Endothelial cell of umbilical vein (primary cell): ENCODE measurements at regions not wholly inside any gene's neighbourhood (a gene's known extent, or its start where the extent isn't known, plus 50 kb on each side); places are given as distances from the start of the nearest gene placed in this dataset.

ENCODE experiments used
- BruUV-seq: library from RNA; stranded (reverse); fragments of 400-500 nt; replicated peaks from 2 replicates; lab custom pipeline; 2021; lab: Mats Ljungman, UMichigan
- CTCF ChIA-PET: fragments of 300-600, 350-600 bp; sonication (Branson Sonifier 250); formaldehyde crosslinking; loops from one replicate; lab custom pipeline; 2021; ENCODE audit warnings: antibody characterized with exemption, inconsistent platforms; lab: Charles Lee
- POLR2A ChIA-PET: fragments of 300-600, 350-600 bp; sonication (Branson Sonifier 250); formaldehyde crosslinking; loops from one replicate; lab custom pipeline; 2021; ENCODE audit warnings: antibody characterized with exemption, inconsistent platforms; lab: Charles Lee
- DNase-seq: peaks from one replicate; pipeline ENCODE4 v3.0.0-alpha.2; 2011; ENCODE audit warnings: low read depth, low spot score
- FAIRE-seq: peaks from 2 replicates; lab custom pipeline; 2011; peaks lifted over from hg19 to GRCh38; lab: Jason Lieb, UNC
- H2AFZ ChIP-seq: 2 replicates; pipeline ENCODE4 v1.6.0; 2012; ENCODE audit warnings: low read depth, low read length, control low read depth, inconsistent platforms
- H3K27ac ChIP-seq: 2 replicates; pipeline ENCODE4 v1.5.1; 2011; ENCODE audit warnings: low read depth, mild to moderate bottlenecking, control low read depth, low read length, moderate library complexity; ENCODE audit not compliant: insufficient read depth
- H3K27me3 ChIP-seq, 2 experiments: 2 replicates each; pipeline versions ENCODE4 v1.6.0 to v1.6.1; 2011; ENCODE audit warnings: low read length in 2 of 2, mixed read lengths in 1 of 2; ENCODE audit not compliant: control insufficient read depth in 2 of 2, insufficient read depth in 2 of 2
- H3K36me3 ChIP-seq, 2 experiments: 2 replicates in 1 of 2; 3 replicates in 1 of 2; pipeline ENCODE4 v1.5.1; 2011; ENCODE audit warnings: low read length in 2 of 2, mild to moderate bottlenecking in 1 of 2, moderate library complexity in 1 of 2; ENCODE audit not compliant: control insufficient read depth in 2 of 2, insufficient read depth in 2 of 2; ENCODE audit errors: extremely low read depth in 1 of 2
- H3K4me1 ChIP-seq: 3 replicates; pipeline ENCODE4 v1.5.1; 2011; ENCODE audit warnings: mild to moderate bottlenecking, low read length; ENCODE audit not compliant: control insufficient read depth, insufficient read depth; ENCODE audit errors: extremely low read depth
- H3K4me2 ChIP-seq: 2 replicates; pipeline ENCODE4 v1.6.1; 2011; ENCODE audit warnings: low read length, control low read depth, mixed read lengths; ENCODE audit not compliant: insufficient read depth
- H3K4me3 ChIP-seq, 3 experiments: fragments of 200-600 bp in 1 of 3; sonication (generic), shearing (Covaris generic) in 1 of 3; replicated peaks in 1 of 3; 2 replicates each; pipeline ENCODE4 v1.5.1; 2011 to 2016; ENCODE audit warnings: control low read depth in 3 of 3, low read length in 3 of 3, mild to moderate bottlenecking in 2 of 3, inconsistent platforms in 1 of 3, low read depth in 1 of 3, moderate library complexity in 1 of 3; ENCODE audit not compliant: insufficient read depth in 1 of 3
- H3K79me2 ChIP-seq: 2 replicates; pipeline ENCODE4 v1.6.0; 2012; ENCODE audit warnings: low read length, inconsistent platforms; ENCODE audit not compliant: control insufficient read depth, insufficient read depth
- H3K9ac ChIP-seq: replicated peaks from 2 replicates; pipeline ENCODE3; 2011; ENCODE audit warnings: low read length, control low read depth; ENCODE audit not compliant: insufficient read depth; ENCODE audit errors: extremely low read depth
- H3K9me1 ChIP-seq: replicated peaks from 3 replicates; pipeline ENCODE4 v1.6.0; 2011; ENCODE audit warnings: mild to moderate bottlenecking, low read length; ENCODE audit not compliant: control insufficient read depth, insufficient read depth; ENCODE audit errors: extremely low read depth
- H3K9me3 ChIP-seq: replicated peaks from 2 replicates; pipeline ENCODE4 v1.5.1; 2012; ENCODE audit warnings: low read length, inconsistent platforms; ENCODE audit not compliant: control insufficient read depth, insufficient read depth
- H4K20me1 ChIP-seq: replicated peaks from 2 replicates; pipeline ENCODE3; 2011; ENCODE audit warnings: mild to moderate bottlenecking, low read length; ENCODE audit not compliant: control insufficient read depth, insufficient read depth; ENCODE audit errors: extremely low read depth
- CTCF ChIP-seq, 2 donors: IDR thresholded peaks; 1 replicate in 1 of 2; 2 replicates in 1 of 2; pipeline ENCODE4 v1.5.1; 2011; ENCODE audit warnings: low read length in 2 of 2, mild to moderate bottlenecking in 2 of 2, moderate library complexity in 2 of 2, control low read depth in 1 of 2, inconsistent platforms in 1 of 2, low read depth in 1 of 2; ENCODE audit not compliant: insufficient read depth in 1 of 2; ENCODE audit errors: extremely low read depth in 1 of 2
- EZH2 ChIP-seq: IDR thresholded peaks from 2 replicates; pipeline ENCODE4 v1.6.1; 2012; ENCODE audit warnings: borderline replicate concordance, low read depth, mild to moderate bottlenecking, moderate library complexity, low read length, inconsistent platforms; ENCODE audit not compliant: severe bottlenecking
- FOS ChIP-seq: IDR thresholded peaks from 2 replicates; pipeline ENCODE4 v1.6.1; 2011; ENCODE audit warnings: mild to moderate bottlenecking, low read length, moderate library complexity, borderline replicate concordance; ENCODE audit not compliant: insufficient read depth
- GATA2 ChIP-seq: IDR thresholded peaks from 2 replicates; pipeline ENCODE4 v1.7.0; 2011; ENCODE audit warnings: low read depth, mild to moderate bottlenecking, moderate library complexity, mixed read lengths, low read length; ENCODE audit not compliant: insufficient read length, insufficient read depth
- JUN ChIP-seq: IDR thresholded peaks from 2 replicates; pipeline ENCODE4 v1.6.1; 2011; ENCODE audit warnings: borderline replicate concordance, low read depth; ENCODE audit not compliant: insufficient read length, insufficient read depth
- MAX ChIP-seq: IDR thresholded peaks from 2 replicates; pipeline ENCODE4 v1.6.1; 2011; ENCODE audit not compliant: insufficient read depth, insufficient read length
- MYC ChIP-seq: IDR thresholded peaks from one replicate; pipeline ENCODE4 v1.6.1; 2011; ENCODE audit warnings: mild to moderate bottlenecking, low read depth, low read length
- POLR2A ChIP-seq: IDR thresholded peaks from 2 replicates; pipeline ENCODE4 v1.6.1; 2012; ENCODE audit warnings: low read depth, mild to moderate bottlenecking, control low read depth, low read length
- POLR2AphosphoS5 ChIP-seq: IDR thresholded peaks from 2 replicates; pipeline ENCODE4 v1.6.1; 2012; ENCODE audit warnings: low read depth, mild to moderate bottlenecking, control low read depth, low read length, moderate library complexity; ENCODE audit not compliant: insufficient read depth
- dilution Hi-C: fragments of 300-500 bp; cut with MboI; formaldehyde crosslinking; loops from one replicate; pipeline ENCODE4 v1.15.0; 2019; ENCODE audit warnings: low sequenced_read_pairs; ENCODE audit not compliant: extremely low pct_ligation_motif_present
- intact Hi-C: fragments of 100-400 bp; cut with micrococcal nuclease; formaldehyde crosslinking; loops from one replicate; pipeline ENCODE4 v1.10.0; 2022

- dilution Hi-C loops, result no loop called here
- CTCF ChIA-PET, result no interaction called here
- POLR2A ChIA-PET, result no interaction called here
Measured at GRCh38 chr15:69958496-69959084, 139.1 kb downstream of the TLE3 start.

GRCh38 chr15:69962561-69962960 lies 135.2 kb downstream of the TLE3 start:
- ChIA-PET POLR2A (no interaction called here), CTCF (no interaction called here)
- Histone ChIP-seq H3K9ac (no peak overlapping the region), H3K9me3 (no peaks in the 10 kb centered on the region), H3K27me3 (no peaks in the 10 kb centered on the region), H3K9me1 (no peaks in the 10 kb centered on the region), H3K27ac (no peak overlapping the region), H2AFZ (no peak overlapping the region), H3K79me2 (no peaks in the 10 kb centered on the region), H3K4me1 (no peaks in the 10 kb centered on the region), H3K4me2 (no peak overlapping the region), H3K36me3 (no peaks in the 10 kb centered on the region), H3K4me3 (no peak overlapping the region), H4K20me1 (no peaks in the 10 kb centered on the region)
- FAIRE-seq, result no peak
- DNase-seq, result no peak
- dilution Hi-C loops, result no loop called here
- intact Hi-C loops, result no loop called here
- TF ChIP-seq MAX (no peak), FOS (no peak), GATA2 (no peak), POLR2A (no peak), EZH2 (no peak), JUN (no peak), POLR2AphosphoS5 (no peak), MYC (no peak), CTCF (IDR thresholded peaks at IDR 0.05; ENCODE audit: extremely low read depth in 1 of 2, insufficient read depth in 1 of 2, low read depth in 1 of 2, low read length in 2 of 2) (no peak)
- no TSS peak for BruUV-seq

More at GRCh38 chr15:69958496-69959084, 139.1 kb downstream of the TLE3 start:
- Histone ChIP-seq H2AFZ (no peak overlapping the region), H3K79me2 (no peaks in the 10 kb centered on the region), H3K9me3 (no peaks in the 10 kb centered on the region), H3K9me1 (no peaks in the 10 kb centered on the region), H4K20me1 (no peaks in the 10 kb centered on the region), H3K36me3 (no peaks in the 10 kb centered on the region), H3K4me2 (no peak overlapping the region), H3K27me3 (no peaks in the 10 kb centered on the region), H3K27ac (no peak overlapping the region), H3K4me1 (no peaks in the 10 kb centered on the region), H3K9ac (no peak overlapping the region), H3K4me3 (no peak overlapping the region)
- TF ChIP-seq EZH2, result no peak
- TF ChIP-seq POLR2AphosphoS5, result no peak
- no peak for TF ChIP-seq GATA2
- TF ChIP-seq MAX, result no peak
- no peak for FAIRE-seq
- no TSS peak for BruUV-seq
- intact Hi-C loops, result no loop called here
- no peak for DNase-seq
